SH-SY5Y (cell line): ENCODE measurements at regions not wholly inside any gene's neighbourhood (a gene's known extent, or its start where the extent isn't known, plus 50 kb on each side); places are given as distances from the start of the nearest gene placed in this dataset.

ENCODE experiments used
- GATA2 ChIP-seq: IDR thresholded peaks from 2 replicates; pipeline ENCODE4 v1.6.1; 2011; ENCODE audit warnings: mild to moderate bottlenecking, low read depth, low read length
- GATA3 ChIP-seq: IDR thresholded peaks from 2 replicates; pipeline ENCODE4 v1.6.1; 2011; ENCODE audit warnings: low read depth, mild to moderate bottlenecking, low read length, moderate library complexity

DNA sequence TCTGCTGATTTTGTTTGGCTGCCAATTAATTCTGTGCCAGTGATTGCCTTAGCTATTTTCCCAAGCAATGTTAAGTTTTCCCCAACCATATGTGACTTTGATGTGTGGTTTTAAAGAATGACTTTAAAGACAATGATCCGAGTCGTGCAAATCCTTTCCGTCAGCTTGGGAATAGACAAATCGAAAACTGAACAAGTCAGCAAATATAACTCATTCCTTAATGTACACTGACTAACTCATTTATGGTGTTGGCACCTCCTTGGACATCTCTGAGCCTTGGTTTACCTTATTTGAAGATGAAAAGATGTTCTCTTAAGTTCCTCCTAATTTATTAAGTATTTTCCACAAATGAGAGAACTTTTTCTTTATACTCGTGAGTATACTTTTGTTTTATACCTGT, 249.4 kb upstream of the SLCO3A1 start:
- TF ChIP-seq GATA2, result no peak
- no peak for TF ChIP-seq GATA3
